SK-N-SH (cell line): ENCODE measurements at regions not wholly inside any gene's neighbourhood (a gene's known extent, or its start where the extent isn't known, plus 50 kb on each side); places are given as distances from the start of the nearest gene placed in this dataset.

Experiments used
- CTCF ChIP-seq: fragments of 200-600 bp; sonication (generic); IDR thresholded peaks from 2 replicates; pipeline ENCODE4 v1.6.1; 2017; ENCODE audit warnings: antibody characterized with exemption, mild to moderate bottlenecking, moderate library complexity
- EP300 ChIP-seq, 2 experiments: IDR thresholded peaks; 2 replicates each; pipeline versions ENCODE4 v1.4.0 to v1.6.1; 2012; ENCODE audit warnings: borderline replicate concordance in 1 of 2, low read depth in 1 of 2, low read length in 1 of 2
- EZH2phosphoT487 ChIP-seq: fragments of 200-600 bp; sonication (generic); IDR thresholded peaks from 2 replicates; pipeline ENCODE4 v1.6.1; 2017; ENCODE audit warnings: low read depth, mixed run types, mild to moderate bottlenecking, antibody characterized with exemption, moderate library complexity, borderline replicate concordance
- FOXM1 ChIP-seq: IDR thresholded peaks from 2 replicates; pipeline ENCODE4 v1.4.0; 2012; ENCODE audit warnings: low read depth, mild to moderate bottlenecking
- MAX ChIP-seq: IDR thresholded peaks from 2 replicates; pipeline ENCODE4 v1.4.0; 2012; ENCODE audit warnings: low read depth
- NRF1 ChIP-seq: IDR thresholded peaks from 2 replicates; pipeline ENCODE4 v1.6.1; 2012; ENCODE audit warnings: low read depth, mild to moderate bottlenecking, low read length
- POLR2AphosphoS5 ChIP-seq: IDR thresholded peaks from 2 replicates; pipeline ENCODE4 v1.6.1; 2012; ENCODE audit warnings: low read depth, low read length
- RAD21 ChIP-seq: IDR thresholded peaks from 2 replicates; pipeline ENCODE4 v1.6.1; 2012; ENCODE audit warnings: mild to moderate bottlenecking, low read length
- RCOR1 ChIP-seq: fragments of 150-350 bp; IDR thresholded peaks from 2 replicates; pipeline ENCODE4 v1.6.1; 2017; ENCODE audit warnings: antibody characterized with exemption, low read length
- SIN3A ChIP-seq: IDR thresholded peaks from 2 replicates; pipeline ENCODE4 v1.6.1; 2012; ENCODE audit warnings: low read depth, mild to moderate bottlenecking, low read length, moderate library complexity, borderline replicate concordance
- SMC3 ChIP-seq: IDR thresholded peaks from 2 replicates; pipeline ENCODE4 v1.6.1; 2012; ENCODE audit warnings: low read depth, low read length, improper control_type of control experiment
- TAF1 ChIP-seq: IDR thresholded peaks from 2 replicates; pipeline ENCODE4 v1.6.1; 2012; ENCODE audit warnings: low read depth, mild to moderate bottlenecking, low read length, moderate library complexity, borderline replicate concordance
- USF2 ChIP-seq: fragments of 150-350 bp; IDR thresholded peaks from 2 replicates; pipeline ENCODE4 v1.6.1; 2017; ENCODE audit warnings: antibody characterized with exemption, low read length, low read depth, borderline replicate concordance
- ZBTB33 ChIP-seq: IDR thresholded peaks from 2 replicates; pipeline ENCODE4 v1.4.0; 2012; ENCODE audit warnings: low read depth, borderline replicate concordance

GRCh38 chrX:25968920-25969319 is 169.2 kb upstream of the MAGEB18 start:
- TF ChIP-seq EP300 (IDR thresholded peaks at IDR 0.05; ENCODE audit: borderline replicate concordance in 1 of 2, low read depth in 1 of 2, low read length in 1 of 2) (no peak), SIN3A (no peak), NRF1 (no peak), CTCF (peak; percentile 68), FOXM1 (no peak), MAX (no peak), EZH2phosphoT487 (no peak), TAF1 (no peak), POLR2AphosphoS5 (no peak), SMC3 (peak; percentile 54; the same call in 1 of the 2 replicates), RCOR1 (no peak), USF2 (no peak), ZBTB33 (no peak), RAD21 (peak; percentile 70)
